ENCODE measurements at regions not wholly inside any gene's neighbourhood (a gene's known extent, or its start where the extent isn't known, plus 50 kb on each side); places are given as distances from the start of the nearest gene placed in this dataset.

DNA sequence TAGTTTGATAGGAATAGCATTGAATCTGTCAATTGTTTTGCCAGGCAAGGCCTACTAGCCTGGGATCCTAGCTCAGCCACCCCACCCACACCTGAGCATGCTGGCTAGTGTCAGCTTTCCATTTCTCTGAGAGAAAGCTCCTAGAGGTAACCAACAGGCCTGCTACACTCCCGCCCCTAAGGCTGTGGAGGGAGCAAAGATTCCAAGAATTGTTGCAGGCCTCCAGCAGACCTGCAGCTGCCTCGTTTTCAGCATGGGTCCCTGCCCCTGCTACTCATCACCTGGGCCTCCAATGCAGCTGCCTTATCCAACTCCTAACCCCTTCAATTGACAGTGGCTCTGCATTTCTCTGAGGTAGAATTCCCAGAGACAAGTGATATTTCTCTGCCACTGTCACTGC lies 852.4 kb upstream of the MDGA2 start (continued):
- TF ChIP-seq ZBTB33 (IDR thresholded peaks at IDR 0.05; ENCODE audit: extremely low read depth, insufficient replicate concordance, low read length) (no peak), EZH2phosphoT487 (IDR thresholded peaks at IDR 0.05; ENCODE audit: borderline replicate concordance) (no peak), MAX (IDR thresholded peaks at IDR 0.05) (no peak), JUND (IDR thresholded peaks at IDR 0.05) (no peak), EZH2 (IDR thresholded peaks at IDR 0.05) (no peak), ZNF274 (IDR thresholded peaks at IDR 0.05; ENCODE audit: low read depth, low read length) (no peak), SP1 (IDR thresholded peaks at IDR 0.05; ENCODE audit: low read depth) (no peak), CBX3 (IDR thresholded peaks at IDR 0.05; ENCODE audit: low read depth) (no peak), FOSL1 (IDR thresholded peaks at IDR 0.05; ENCODE audit: low read depth) (no peak), SIN3A (IDR thresholded peaks at IDR 0.05; ENCODE audit: low read depth) (no peak), YY1 (IDR thresholded peaks at IDR 0.05; ENCODE audit: extremely low read depth, insufficient replicate concordance, low read depth, low read length) (no peak)

- Histone ChIP-seq H2AFZ (ENCODE audit: low read depth, low read length, poor library complexity, severe bottlenecking) (no peak overlapping the region), H3K9me3 (ENCODE audit: control insufficient read depth in 1 of 2, insufficient read depth in 1 of 2, low read depth in 1 of 2, low read length in 2 of 2) (no peaks in the 10 kb centered on the region), H3K27me3 (ENCODE audit: insufficient read depth, low read length) (no peaks in the 10 kb centered on the region), H3K4me1 (ENCODE audit: control insufficient read depth in 1 of 2, insufficient read depth in 2 of 2, low read length in 2 of 2) (no peaks in the 10 kb centered on the region), H3K9me2 (ENCODE audit: insufficient read depth) (no peaks in the 10 kb centered on the region), H3K27ac (ENCODE audit: low read depth, low read length) (no peak overlapping the region), H3K9ac (ENCODE audit: low read length) (no peak overlapping the region), H3K4me3 (replicated peaks in 1 of 2; ENCODE audit: low read depth in 1 of 2, low read length in 2 of 2) (no peak overlapping the region), H3K36me3 (ENCODE audit: control insufficient read depth in 1 of 2, insufficient read depth in 2 of 2, low read length in 2 of 2) (no peaks in the 10 kb centered on the region), H3K4me2 (ENCODE audit: low read length) (no peak overlapping the region), H4K20me1 (ENCODE audit: insufficient read depth) (no peaks in the 10 kb centered on the region), H3K79me2 (ENCODE audit: insufficient read depth, low read length) (no peaks in the 10 kb centered on the region)
- ATAC-seq: no peak
- intact Hi-C loops (cut with micrococcal nuclease): no loop called here
- ChIA-PET CTCF (no interaction called here), POLR2A (no interaction called here), RAD21 (ENCODE audit: low non-redundant PET in 1 of 2, low total read pairs in 2 of 2, uncharacterized antibody in 2 of 2, unreplicated experiment in 2 of 2) (no interaction called here)
- DNase-seq (ENCODE audit: low read depth, low spot score): no peak
- BruUV-seq (replicated peaks): no TSS peak
- TF ChIP-seq EZH2phosphoT487 (IDR thresholded peaks at IDR 0.05; ENCODE audit: borderline replicate concordance): no peak
- no peak for TF ChIP-seq MAX (IDR thresholded peaks at IDR 0.05)
- no peak for TF ChIP-seq ELF1 (IDR thresholded peaks at IDR 0.05; ENCODE audit: borderline replicate concordance, low read depth)
- TF ChIP-seq EGR1 (IDR thresholded peaks at IDR 0.05; ENCODE audit: low read depth): no peak
- TF ChIP-seq SIN3A (IDR thresholded peaks at IDR 0.05; ENCODE audit: low read depth): no peak
- no peak for TF ChIP-seq JUND (IDR thresholded peaks at IDR 0.05)
- TF ChIP-seq FOSL1 (IDR thresholded peaks at IDR 0.05; ENCODE audit: low read depth): no peak
- no peak for TF ChIP-seq CEBPB (IDR thresholded peaks at IDR 0.05; ENCODE audit: low read depth)
- TF ChIP-seq REST (IDR thresholded peaks at IDR 0.05; ENCODE audit: low read depth): no peak
- no peak for TF ChIP-seq POLR2A (IDR thresholded peaks at IDR 0.05; ENCODE audit: borderline replicate concordance, extremely low read depth, insufficient read depth, insufficient read length)
- TF ChIP-seq EZH2 (IDR thresholded peaks at IDR 0.05): no peak
- no peak for TF ChIP-seq SP1 (IDR thresholded peaks at IDR 0.05; ENCODE audit: low read depth)
- TF ChIP-seq POLR2AphosphoS5 (IDR thresholded peaks at IDR 0.05; ENCODE audit: low read depth, low read length): no peak
- TF ChIP-seq YY1 (IDR thresholded peaks at IDR 0.05; ENCODE audit: extremely low read depth, insufficient replicate concordance, low read depth, low read length): no peak
- TF ChIP-seq ZNF274 (IDR thresholded peaks at IDR 0.05; ENCODE audit: low read depth, low read length): no peak
- no peak for TF ChIP-seq ZBTB33 (IDR thresholded peaks at IDR 0.05; ENCODE audit: extremely low read depth, insufficient replicate concordance, low read length)
Observed at GRCh38 chr14:48526307-48526706, 850.9 kb upstream of the MDGA2 start.
